RWPE2 (cell line): ENCODE measurements at regions not wholly inside any gene's neighbourhood (a gene's known extent, or its start where the extent isn't known, plus 50 kb on each side); places are given as distances from the start of the nearest gene placed in this dataset.

Source experiments
- ATAC-seq: fragments of 200-7000 bp; cut with Tn5 transposase; 3 replicates; pipeline ENCODE4 v1.9.1; 2021; ENCODE audit warnings: low read depth
- DNase-seq: peaks from one replicate; pipeline ENCODE4 v3.0.0-alpha.2; 2020; ENCODE audit warnings: low spot score
- H3K27ac ChIP-seq: fragments of 450-650 bp; 2 replicates; pipeline ENCODE4 v1.5.1; 2017; ENCODE audit warnings: mild to moderate bottlenecking; ENCODE audit not compliant: poor library complexity, severe bottlenecking
- H3K27me3 ChIP-seq: fragments of 250-450 bp; sonication (Bioruptor Pico); 2 replicates; pipeline ENCODE4 v1.5.1; 2021; ENCODE audit warnings: mild to moderate bottlenecking, moderate library complexity; ENCODE audit not compliant: insufficient read depth, poor library complexity, severe bottlenecking
- H3K36me3 ChIP-seq: fragments of 250-450 bp; sonication (Bioruptor Pico); 2 replicates; pipeline ENCODE4 v1.5.1; 2020; ENCODE audit warnings: low read depth, mild to moderate bottlenecking, moderate library complexity
- H3K4me1 ChIP-seq: fragments of 250-450 bp; sonication (Bioruptor Pico); 2 replicates; pipeline ENCODE4 v1.5.1; 2021; ENCODE audit warnings: mild to moderate bottlenecking, moderate library complexity; ENCODE audit not compliant: insufficient read depth, poor library complexity, severe bottlenecking
- H3K4me3 ChIP-seq: fragments of 250-450 bp; sonication (Bioruptor Pico); 2 replicates; pipeline ENCODE4 v1.5.1; 2021; ENCODE audit warnings: mild to moderate bottlenecking, moderate library complexity; ENCODE audit not compliant: severe bottlenecking
- H3K9me3 ChIP-seq: fragments of 250-450 bp; sonication (Bioruptor Pico); 2 replicates; pipeline ENCODE4 v1.5.1; 2021; ENCODE audit warnings: mild to moderate bottlenecking, moderate library complexity; ENCODE audit not compliant: severe bottlenecking
- CTCF ChIP-seq: fragments of 450-650 bp; IDR thresholded peaks from one replicate; pipeline ENCODE4 v1.5.1; 2017; ENCODE audit warnings: mild to moderate bottlenecking, moderate library complexity; ENCODE audit not compliant: poor library complexity, severe bottlenecking

GRCh38 chrX:143935601-143936000 is 51.7 kb downstream of the UBE2NL start:
- Histone ChIP-seq H3K27me3 (no peaks in the 10 kb centered on the region), H3K4me1 (no peaks in the 10 kb centered on the region), H3K9me3 (no peaks in the 10 kb centered on the region), H3K27ac (no peak overlapping the region), H3K4me3 (no peak overlapping the region), H3K36me3 (no peaks in the 10 kb centered on the region)
- ATAC-seq (no peak), DNase-seq (no peak)
- TF ChIP-seq CTCF = no peak

GRCh38 chrX:143940119-143940518 is 56.2 kb downstream of the UBE2NL start:
- Histone ChIP-seq H3K36me3 (no peaks in the 10 kb centered on the region), H3K4me3 (no peak overlapping the region), H3K4me1 (no peaks in the 10 kb centered on the region), H3K27ac (no peak overlapping the region), H3K9me3 (no peaks in the 10 kb centered on the region), H3K27me3 (no peaks in the 10 kb centered on the region)
- no peak for TF ChIP-seq CTCF
- ATAC-seq (no peak), DNase-seq (no peak)

- Histone ChIP-seq H3K4me3 (no peak overlapping the region), H3K9me3 (no peaks in the 10 kb centered on the region), H3K27me3 (no peaks in the 10 kb centered on the region), H3K4me1 (no peaks in the 10 kb centered on the region), H3K36me3 (no peaks in the 10 kb centered on the region), H3K27ac (no peak overlapping the region)
- no peak for TF ChIP-seq CTCF
- ATAC-seq = no peak
- no peak for DNase-seq
Measured at GRCh38 chrX:143945171-143945570, 61.3 kb downstream of the UBE2NL start.

GRCh38 chrX:143964549-143964948 is 80.7 kb downstream of the UBE2NL start:
- DNase-seq = no peak
- no peak for TF ChIP-seq CTCF
- Histone ChIP-seq H3K27me3 (no peaks in the 10 kb centered on the region), H3K4me1 (no peaks in the 10 kb centered on the region), H3K4me3 (no peak overlapping the region), H3K9me3 (no peaks in the 10 kb centered on the region), H3K27ac (no peak overlapping the region), H3K36me3 (no peaks in the 10 kb centered on the region)
- ATAC-seq = no peak

- no peaks in the 10 kb centered on the region for H3K36me3 ChIP-seq
- H3K4me3 ChIP-seq = no peak overlapping the region
- H3K4me1 ChIP-seq = no peaks in the 10 kb centered on the region
- DNase-seq (no peak), ATAC-seq (no peak)
- H3K9me3 ChIP-seq = no peaks in the 10 kb centered on the region
- H3K27me3 ChIP-seq = no peaks in the 10 kb centered on the region
- no peak overlapping the region for H3K27ac ChIP-seq
- no peak for TF ChIP-seq CTCF
Measured at GRCh38 chrX:143988356-143988755, 104.5 kb downstream of the UBE2NL start.
